ENCODE measurements at regions not wholly inside any gene's neighbourhood (a gene's known extent, or its start where the extent isn't known, plus 50 kb on each side); places are given as distances from the start of the nearest gene placed in this dataset.

- Mint-ChIP-seq H3K9me3 (no peaks in the 10 kb centered on the region), H3K4me1 (ENCODE audit: unreplicated experiment) (no peaks in the 10 kb centered on the region), H3K36me3 (no peaks in the 10 kb centered on the region), H3K27me3 (peaks cover 7% of the 10 kb centered on the region), H3K27ac (no peak overlapping the region), H3K4me3 (no peak overlapping the region)
- no peak for TF ChIP-seq CTCF (conservative IDR thresholded peaks at IDR 0.05)
- DNase-seq (ENCODE audit: extremely low spot score, unreplicated experiment) = no peak
These were observed 141.0 kb downstream of the ATP6V1G3 start for GRCh38 chr1:198399452-198399851.

- no peak overlapping the region for H3K4me3 Mint-ChIP-seq
These were observed 143.2 kb downstream of the ATP6V1G3 start for GRCh38 chr1:198397208-198397808.

GRCh38 chr1:198391393-198392020 is 149.0 kb downstream of the ATP6V1G3 start:
- no peak for DNase-seq (ENCODE audit: extremely low spot score, unreplicated experiment)
- no peak for TF ChIP-seq CTCF (conservative IDR thresholded peaks at IDR 0.05)
- H3K27me3 Mint-ChIP-seq = peaks cover 5% of the 10 kb centered on the region
- no peaks in the 10 kb centered on the region for H3K9me3 Mint-ChIP-seq
- no peak overlapping the region for H3K27ac Mint-ChIP-seq
- H3K4me3 Mint-ChIP-seq = no peak overlapping the region
- H3K36me3 Mint-ChIP-seq = no peaks in the 10 kb centered on the region
- H3K4me1 Mint-ChIP-seq (ENCODE audit: unreplicated experiment) = no peaks in the 10 kb centered on the region

More at GRCh38 chr1:198397208-198397808, 143.2 kb downstream of the ATP6V1G3 start:
- no peak overlapping the region for H3K27ac Mint-ChIP-seq
- no peak for DNase-seq (ENCODE audit: extremely low spot score, unreplicated experiment)
- H3K36me3 Mint-ChIP-seq = no peaks in the 10 kb centered on the region
- peaks cover 7% of the 10 kb centered on the region for H3K27me3 Mint-ChIP-seq
- no peaks in the 10 kb centered on the region for H3K4me1 Mint-ChIP-seq (ENCODE audit: unreplicated experiment)
- no peaks in the 10 kb centered on the region for H3K9me3 Mint-ChIP-seq
- TF ChIP-seq CTCF (conservative IDR thresholded peaks at IDR 0.05) = no peak

GRCh38 chr1:198387587-198387986 is 152.9 kb downstream of the ATP6V1G3 start:
- Mint-ChIP-seq H3K27ac (no peak overlapping the region), H3K4me1 (ENCODE audit: unreplicated experiment) (no peaks in the 10 kb centered on the region), H3K9me3 (no peaks in the 10 kb centered on the region), H3K27me3 (peaks cover 5% of the 10 kb centered on the region), H3K36me3 (no peaks in the 10 kb centered on the region), H3K4me3 (no peak overlapping the region)
- DNase-seq (ENCODE audit: extremely low spot score, unreplicated experiment) = no peak
- no peak for TF ChIP-seq CTCF (conservative IDR thresholded peaks at IDR 0.05)

GRCh38 chr1:198380275-198380674 is 160.2 kb downstream of the ATP6V1G3 start:
- no peaks in the 10 kb centered on the region for H3K36me3 Mint-ChIP-seq
- no peaks in the 10 kb centered on the region for H3K27me3 Mint-ChIP-seq
- no peaks in the 10 kb centered on the region for H3K4me1 Mint-ChIP-seq (ENCODE audit: unreplicated experiment)
- H3K4me3 Mint-ChIP-seq = no peak overlapping the region
- no peak overlapping the region for H3K27ac Mint-ChIP-seq
- no peak for TF ChIP-seq CTCF (conservative IDR thresholded peaks at IDR 0.05)
- peaks cover 5% of the 10 kb centered on the region for H3K9me3 Mint-ChIP-seq
- no peak for DNase-seq (ENCODE audit: extremely low spot score, unreplicated experiment)
